Endothelial cell of umbilical vein (primary cell): ENCODE measurements at regions not wholly inside any gene's neighbourhood (a gene's known extent, or its start where the extent isn't known, plus 50 kb on each side); places are given as distances from the start of the nearest gene placed in this dataset.

Source experiments
- BruUV-seq: library from RNA; stranded (reverse); fragments of 400-500 nt; replicated peaks from 2 replicates; lab custom pipeline; 2021; lab: Mats Ljungman, UMichigan
- CTCF ChIA-PET: fragments of 300-600, 350-600 bp; sonication (Branson Sonifier 250); formaldehyde crosslinking; loops from one replicate; lab custom pipeline; 2021; ENCODE audit warnings: antibody characterized with exemption, inconsistent platforms; lab: Charles Lee
- POLR2A ChIA-PET: fragments of 300-600, 350-600 bp; sonication (Branson Sonifier 250); formaldehyde crosslinking; loops from one replicate; lab custom pipeline; 2021; ENCODE audit warnings: antibody characterized with exemption, inconsistent platforms; lab: Charles Lee
- DNase-seq: peaks from one replicate; pipeline ENCODE4 v3.0.0-alpha.2; 2011; ENCODE audit warnings: low read depth, low spot score
- FAIRE-seq: peaks from 2 replicates; lab custom pipeline; 2011; peaks lifted over from hg19 to GRCh38; lab: Jason Lieb, UNC
- H2AFZ ChIP-seq: 2 replicates; pipeline ENCODE4 v1.6.0; 2012; ENCODE audit warnings: low read depth, low read length, control low read depth, inconsistent platforms
- H3K27ac ChIP-seq: 2 replicates; pipeline ENCODE4 v1.5.1; 2011; ENCODE audit warnings: low read depth, mild to moderate bottlenecking, control low read depth, low read length, moderate library complexity; ENCODE audit not compliant: insufficient read depth
- H3K27me3 ChIP-seq, 2 experiments: 2 replicates each; pipeline versions ENCODE4 v1.6.0 to v1.6.1; 2011; ENCODE audit warnings: low read length in 2 of 2, mixed read lengths in 1 of 2; ENCODE audit not compliant: control insufficient read depth in 2 of 2, insufficient read depth in 2 of 2
- H3K36me3 ChIP-seq, 2 experiments: 2 replicates in 1 of 2; 3 replicates in 1 of 2; pipeline ENCODE4 v1.5.1; 2011; ENCODE audit warnings: low read length in 2 of 2, mild to moderate bottlenecking in 1 of 2, moderate library complexity in 1 of 2; ENCODE audit not compliant: control insufficient read depth in 2 of 2, insufficient read depth in 2 of 2; ENCODE audit errors: extremely low read depth in 1 of 2
- H3K4me1 ChIP-seq: 3 replicates; pipeline ENCODE4 v1.5.1; 2011; ENCODE audit warnings: mild to moderate bottlenecking, low read length; ENCODE audit not compliant: control insufficient read depth, insufficient read depth; ENCODE audit errors: extremely low read depth
- H3K4me2 ChIP-seq: 2 replicates; pipeline ENCODE4 v1.6.1; 2011; ENCODE audit warnings: low read length, control low read depth, mixed read lengths; ENCODE audit not compliant: insufficient read depth
- H3K4me3 ChIP-seq, 3 experiments: fragments of 200-600 bp in 1 of 3; sonication (generic), shearing (Covaris generic) in 1 of 3; replicated peaks in 1 of 3; 2 replicates each; pipeline ENCODE4 v1.5.1; 2011 to 2016; ENCODE audit warnings: control low read depth in 3 of 3, low read length in 3 of 3, mild to moderate bottlenecking in 2 of 3, inconsistent platforms in 1 of 3, low read depth in 1 of 3, moderate library complexity in 1 of 3; ENCODE audit not compliant: insufficient read depth in 1 of 3
- H3K79me2 ChIP-seq: 2 replicates; pipeline ENCODE4 v1.6.0; 2012; ENCODE audit warnings: low read length, inconsistent platforms; ENCODE audit not compliant: control insufficient read depth, insufficient read depth
- H3K9ac ChIP-seq: replicated peaks from 2 replicates; pipeline ENCODE3; 2011; ENCODE audit warnings: low read length, control low read depth; ENCODE audit not compliant: insufficient read depth; ENCODE audit errors: extremely low read depth
- H3K9me1 ChIP-seq: replicated peaks from 3 replicates; pipeline ENCODE4 v1.6.0; 2011; ENCODE audit warnings: mild to moderate bottlenecking, low read length; ENCODE audit not compliant: control insufficient read depth, insufficient read depth; ENCODE audit errors: extremely low read depth
- H3K9me3 ChIP-seq: replicated peaks from 2 replicates; pipeline ENCODE4 v1.5.1; 2012; ENCODE audit warnings: low read length, inconsistent platforms; ENCODE audit not compliant: control insufficient read depth, insufficient read depth
- H4K20me1 ChIP-seq: replicated peaks from 2 replicates; pipeline ENCODE3; 2011; ENCODE audit warnings: mild to moderate bottlenecking, low read length; ENCODE audit not compliant: control insufficient read depth, insufficient read depth; ENCODE audit errors: extremely low read depth
- GATA2 ChIP-seq: IDR thresholded peaks from 2 replicates; pipeline ENCODE4 v1.7.0; 2011; ENCODE audit warnings: low read depth, mild to moderate bottlenecking, moderate library complexity, mixed read lengths, low read length; ENCODE audit not compliant: insufficient read length, insufficient read depth
- JUN ChIP-seq: IDR thresholded peaks from 2 replicates; pipeline ENCODE4 v1.6.1; 2011; ENCODE audit warnings: borderline replicate concordance, low read depth; ENCODE audit not compliant: insufficient read length, insufficient read depth
- MYC ChIP-seq: IDR thresholded peaks from one replicate; pipeline ENCODE4 v1.6.1; 2011; ENCODE audit warnings: mild to moderate bottlenecking, low read depth, low read length
- POLR2A ChIP-seq: IDR thresholded peaks from 2 replicates; pipeline ENCODE4 v1.6.1; 2012; ENCODE audit warnings: low read depth, mild to moderate bottlenecking, control low read depth, low read length
- POLR2AphosphoS5 ChIP-seq: IDR thresholded peaks from 2 replicates; pipeline ENCODE4 v1.6.1; 2012; ENCODE audit warnings: low read depth, mild to moderate bottlenecking, control low read depth, low read length, moderate library complexity; ENCODE audit not compliant: insufficient read depth
- dilution Hi-C: fragments of 300-500 bp; cut with MboI; formaldehyde crosslinking; loops from one replicate; pipeline ENCODE4 v1.15.0; 2019; ENCODE audit warnings: low sequenced_read_pairs; ENCODE audit not compliant: extremely low pct_ligation_motif_present
- intact Hi-C: fragments of 100-400 bp; cut with micrococcal nuclease; formaldehyde crosslinking; loops from one replicate; pipeline ENCODE4 v1.10.0; 2022
- TF ChIP-seq, protein P1 (sequence below), 2 donors: IDR thresholded peaks; 1 replicate in 1 of 2; 2 replicates in 1 of 2; pipeline ENCODE4 v1.5.1; 2011; ENCODE audit warnings: low read length in 2 of 2, mild to moderate bottlenecking in 2 of 2, moderate library complexity in 2 of 2, control low read depth in 1 of 2, inconsistent platforms in 1 of 2, low read depth in 1 of 2; ENCODE audit not compliant: insufficient read depth in 1 of 2; ENCODE audit errors: extremely low read depth in 1 of 2
- TF ChIP-seq, protein P2 (sequence below): IDR thresholded peaks from 2 replicates; pipeline ENCODE4 v1.6.1; 2011; ENCODE audit not compliant: insufficient read depth, insufficient read length

- Histone ChIP-seq H3K36me3 (no peaks in the 10 kb centered on the region), H2AFZ (no peak overlapping the region), H3K9ac (no peak overlapping the region), H3K4me2 (no peak overlapping the region), H3K27ac (no peak overlapping the region), H3K9me1 (no peaks in the 10 kb centered on the region), H4K20me1 (no peaks in the 10 kb centered on the region), H3K79me2 (no peaks in the 10 kb centered on the region), H3K9me3 (no peaks in the 10 kb centered on the region), H3K4me1 (no peaks in the 10 kb centered on the region), H3K4me3 (no peak overlapping the region), H3K27me3 (no peaks in the 10 kb centered on the region)
- dilution Hi-C loops (no loop called here), intact Hi-C loops (no loop called here)
- DNase-seq (no peak), FAIRE-seq (no peak)
- ChIA-PET CTCF (interaction anchor here (1.1 kb wide), 1 partner anchor 86 kb away, joined by 3 read pairs; no protein-coding TSS in a partner anchor), POLR2A (no interaction called here)
- no peak for TF ChIP-seq POLR2A
- no peak for TF ChIP-seq MYC
- TF ChIP-seq POLR2AphosphoS5: no peak
- TF ChIP-seq, protein P1, sequence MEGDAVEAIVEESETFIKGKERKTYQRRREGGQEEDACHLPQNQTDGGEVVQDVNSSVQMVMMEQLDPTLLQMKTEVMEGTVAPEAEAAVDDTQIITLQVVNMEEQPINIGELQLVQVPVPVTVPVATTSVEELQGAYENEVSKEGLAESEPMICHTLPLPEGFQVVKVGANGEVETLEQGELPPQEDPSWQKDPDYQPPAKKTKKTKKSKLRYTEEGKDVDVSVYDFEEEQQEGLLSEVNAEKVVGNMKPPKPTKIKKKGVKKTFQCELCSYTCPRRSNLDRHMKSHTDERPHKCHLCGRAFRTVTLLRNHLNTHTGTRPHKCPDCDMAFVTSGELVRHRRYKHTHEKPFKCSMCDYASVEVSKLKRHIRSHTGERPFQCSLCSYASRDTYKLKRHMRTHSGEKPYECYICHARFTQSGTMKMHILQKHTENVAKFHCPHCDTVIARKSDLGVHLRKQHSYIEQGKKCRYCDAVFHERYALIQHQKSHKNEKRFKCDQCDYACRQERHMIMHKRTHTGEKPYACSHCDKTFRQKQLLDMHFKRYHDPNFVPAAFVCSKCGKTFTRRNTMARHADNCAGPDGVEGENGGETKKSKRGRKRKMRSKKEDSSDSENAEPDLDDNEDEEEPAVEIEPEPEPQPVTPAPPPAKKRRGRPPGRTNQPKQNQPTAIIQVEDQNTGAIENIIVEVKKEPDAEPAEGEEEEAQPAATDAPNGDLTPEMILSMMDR (IDR thresholded peaks at IDR 0.05; ENCODE audit: extremely low read depth in 1 of 2, insufficient read depth in 1 of 2, low read depth in 1 of 2, low read length in 2 of 2): no peak
- TF ChIP-seq, protein P2, sequence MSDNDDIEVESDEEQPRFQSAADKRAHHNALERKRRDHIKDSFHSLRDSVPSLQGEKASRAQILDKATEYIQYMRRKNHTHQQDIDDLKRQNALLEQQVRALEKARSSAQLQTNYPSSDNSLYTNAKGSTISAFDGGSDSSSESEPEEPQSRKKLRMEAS: no peak
- no peak for TF ChIP-seq GATA2
- TF ChIP-seq JUN: no peak
- no TSS peak for BruUV-seq
These were observed 472.4 kb downstream of the DIPK2A start for GRCh38 chr3:144444061-144444460.
